PC-9 (cell line): ENCODE measurements at regions not wholly inside any gene's neighbourhood (a gene's known extent, or its start where the extent isn't known, plus 50 kb on each side); places are given as distances from the start of the nearest gene placed in this dataset.
A peak's percentile ranks its signal among the peaks of the same experiment; 100 is the strongest.

ENCODE experiments used
- BruUV-seq: library from RNA; stranded (reverse); fragments of 400-500 nt; replicated peaks from 2 replicates; lab custom pipeline; 2021; lab: Mats Ljungman, UMichigan
- CTCF ChIA-PET: fragments of 300-600 bp; sonication (Branson Sonifier 250); formaldehyde crosslinking; loops from one replicate; lab custom pipeline; 2022; ENCODE audit warnings: antibody characterized with exemption; lab: Charles Lee
- POLR2A ChIA-PET: fragments of 300-600 bp; sonication (Branson Sonifier 250); formaldehyde crosslinking; loops from one replicate; lab custom pipeline; 2022; ENCODE audit warnings: antibody characterized with exemption; ENCODE audit not compliant: unreplicated experiment; lab: Charles Lee
- DNase-seq, 2 experiments: peaks; one replicate each; pipeline versions ENCODE4 v3.0.0 to v3.0.0-alpha.2; 2015 to 2022; ENCODE audit warnings: mixed read lengths in 1 of 2
- H2AFZ ChIP-seq: fragments of 200-600 bp; sonication (generic); 2 replicates; pipeline ENCODE4 v1.8.1; 2017; ENCODE audit warnings: antibody characterized with exemption
- H3F3A ChIP-seq: fragments of 200-600 bp; sonication (generic); 2 replicates; pipeline ENCODE4 v1.8.1; 2017; ENCODE audit warnings: antibody characterized with exemption, mild to moderate bottlenecking, low read depth; ENCODE audit not compliant: insufficient read depth
- H3K27ac ChIP-seq: fragments of 200-600 bp; sonication (generic); 2 replicates; pipeline ENCODE4 v1.6.1; 2016; ENCODE audit warnings: mixed run types
- H3K27me3 ChIP-seq: fragments of 200-600 bp; sonication (generic); 2 replicates; pipeline ENCODE4 v1.6.1; 2016; ENCODE audit warnings: low read depth, mixed run types; ENCODE audit not compliant: insufficient read depth
- H3K36me3 ChIP-seq: fragments of 200-600 bp; sonication (generic); 2 replicates; pipeline ENCODE4 v1.6.1; 2016; ENCODE audit warnings: low read depth, mixed run types
- H3K4me1 ChIP-seq: fragments of 200-600 bp; sonication (generic); replicated peaks from 2 replicates; pipeline ENCODE4 v1.6.1; 2016; ENCODE audit warnings: mixed run types; ENCODE audit not compliant: insufficient read depth
- H3K4me2 ChIP-seq: fragments of 200-600 bp; sonication (generic); 2 replicates; pipeline ENCODE4 v1.6.1; 2017; ENCODE audit warnings: mixed run types
- H3K4me3 ChIP-seq: fragments of 200-600 bp; sonication (generic); 2 replicates; pipeline ENCODE4 v1.6.1; 2016; ENCODE audit warnings: mixed run types
- H3K79me2 ChIP-seq: fragments of 200-600 bp; sonication (generic); 2 replicates; pipeline ENCODE4 v1.6.1; 2017; ENCODE audit warnings: low read depth, mixed run types
- H3K9me2 ChIP-seq: fragments of 200-600 bp; sonication (generic); 2 replicates; pipeline ENCODE4 v1.8.1; 2017; ENCODE audit warnings: mild to moderate bottlenecking; ENCODE audit not compliant: insufficient read depth
- H3K9me3 ChIP-seq: fragments of 200-600 bp; sonication (generic); 2 replicates; pipeline ENCODE4 v1.8.1; 2016; ENCODE audit warnings: low read depth; ENCODE audit not compliant: insufficient read depth
- H4K20me1 ChIP-seq: fragments of 200-600 bp; sonication (generic); 2 replicates; pipeline ENCODE4 v1.8.1; 2017; ENCODE audit not compliant: insufficient read depth
- EZH2 ChIP-seq: fragments of 200-600 bp; sonication (generic); IDR thresholded peaks from 2 replicates; pipeline ENCODE4 v1.8.0; 2017; ENCODE audit warnings: antibody characterized with exemption, low read depth
- intact Hi-C: fragments of 100-400 bp; cut with micrococcal nuclease; formaldehyde crosslinking; loops from one replicate; pipeline ENCODE4 v1.10.0; 2022; ENCODE audit not compliant: unreplicated experiment
- TF ChIP-seq, protein P1 (sequence below): fragments of 200-600 bp; sonication (generic); conservative IDR thresholded peaks from 2 replicates; pipeline ENCODE4 v1.6.1; 2017; ENCODE audit warnings: mixed run types, antibody characterized with exemption, mild to moderate bottlenecking, moderate library complexity

- Histone ChIP-seq H3K4me1 (no peaks in the 10 kb centered on the region), H3K4me3 (no peak overlapping the region), H3K9me3 (no peaks in the 10 kb centered on the region), H3K27ac (no peak overlapping the region), H3K4me2 (no peak overlapping the region), H4K20me1 (no peaks in the 10 kb centered on the region), H3K9me2 (peaks cover 6% of the 10 kb centered on the region; the same call in 1 of the 2 replicates), H3F3A (no peaks in the 10 kb centered on the region), H3K79me2 (no peaks in the 10 kb centered on the region), H3K27me3 (no peaks in the 10 kb centered on the region), H3K36me3 (no peaks in the 10 kb centered on the region), H2AFZ (no peak overlapping the region)
- ChIA-PET POLR2A (no interaction called here), CTCF (interaction anchor here (0.6 kb wide), 1 partner anchor 173 kb away, joined by 3 read pairs; no protein-coding TSS in a partner anchor)
- BruUV-seq: no TSS peak
- DNase-seq: no peak
- TF ChIP-seq, protein P1, sequence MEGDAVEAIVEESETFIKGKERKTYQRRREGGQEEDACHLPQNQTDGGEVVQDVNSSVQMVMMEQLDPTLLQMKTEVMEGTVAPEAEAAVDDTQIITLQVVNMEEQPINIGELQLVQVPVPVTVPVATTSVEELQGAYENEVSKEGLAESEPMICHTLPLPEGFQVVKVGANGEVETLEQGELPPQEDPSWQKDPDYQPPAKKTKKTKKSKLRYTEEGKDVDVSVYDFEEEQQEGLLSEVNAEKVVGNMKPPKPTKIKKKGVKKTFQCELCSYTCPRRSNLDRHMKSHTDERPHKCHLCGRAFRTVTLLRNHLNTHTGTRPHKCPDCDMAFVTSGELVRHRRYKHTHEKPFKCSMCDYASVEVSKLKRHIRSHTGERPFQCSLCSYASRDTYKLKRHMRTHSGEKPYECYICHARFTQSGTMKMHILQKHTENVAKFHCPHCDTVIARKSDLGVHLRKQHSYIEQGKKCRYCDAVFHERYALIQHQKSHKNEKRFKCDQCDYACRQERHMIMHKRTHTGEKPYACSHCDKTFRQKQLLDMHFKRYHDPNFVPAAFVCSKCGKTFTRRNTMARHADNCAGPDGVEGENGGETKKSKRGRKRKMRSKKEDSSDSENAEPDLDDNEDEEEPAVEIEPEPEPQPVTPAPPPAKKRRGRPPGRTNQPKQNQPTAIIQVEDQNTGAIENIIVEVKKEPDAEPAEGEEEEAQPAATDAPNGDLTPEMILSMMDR: peak; percentile 72
- no peak for TF ChIP-seq EZH2
- intact Hi-C loops: no loop called here
Observed at GRCh38 chr2:179354739-179355537, 90.3 kb upstream of the SESTD1 start.

DNA sequence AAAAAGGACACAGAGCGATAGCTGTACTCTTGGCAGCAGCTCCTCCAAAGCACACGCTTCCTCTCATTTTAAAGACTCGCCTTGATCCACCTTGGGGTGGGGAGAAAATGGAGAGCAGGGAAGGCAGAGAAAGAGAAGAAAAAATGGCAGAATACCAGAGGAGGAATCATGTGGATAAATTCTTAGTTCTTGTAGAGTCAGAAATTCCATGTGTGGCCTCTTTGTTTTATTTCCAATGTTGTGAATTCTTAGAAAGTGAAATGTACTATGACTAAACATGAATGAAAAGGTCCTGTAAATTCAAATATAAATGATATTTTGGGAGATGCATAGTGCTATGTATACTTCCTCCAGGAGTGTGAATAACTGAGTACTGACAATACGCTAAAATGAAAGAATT lies 89.7 kb upstream of the SESTD1 start:
- no peaks in the 10 kb centered on the region for H3K4me1 ChIP-seq
- TF ChIP-seq EZH2: no peak
- TF ChIP-seq, protein P1: no peak
- no peak overlapping the region for H3K27ac ChIP-seq
- no TSS peak for BruUV-seq
- H3F3A ChIP-seq: no peaks in the 10 kb centered on the region
- ChIA-PET CTCF (interaction anchor here (0.6 kb wide), 1 partner anchor 172 kb away, joined by 3 read pairs; no protein-coding TSS in a partner anchor), POLR2A (no interaction called here)
- no peaks in the 10 kb centered on the region for H3K27me3 ChIP-seq
- H2AFZ ChIP-seq: no peak overlapping the region
- H3K4me2 ChIP-seq: no peak overlapping the region
- no peak overlapping the region for H3K4me3 ChIP-seq
- H3K79me2 ChIP-seq: no peaks in the 10 kb centered on the region
- no peaks in the 10 kb centered on the region for H3K9me3 ChIP-seq
- H4K20me1 ChIP-seq: no peaks in the 10 kb centered on the region
- H3K9me2 ChIP-seq: peaks cover 5% of the 10 kb centered on the region; the same call in 1 of the 2 replicates
- DNase-seq: no peak
- no peaks in the 10 kb centered on the region for H3K36me3 ChIP-seq
- intact Hi-C loops: no loop called here

GRCh38 chr2:179352181-179352580 lies 87.5 kb upstream of the SESTD1 start:
- Histone ChIP-seq H3K9me3 (no peaks in the 10 kb centered on the region), H3K36me3 (no peaks in the 10 kb centered on the region), H4K20me1 (no peaks in the 10 kb centered on the region), H3K27me3 (no peaks in the 10 kb centered on the region), H3F3A (no peaks in the 10 kb centered on the region), H3K9me2 (no peaks in the 10 kb centered on the region), H3K4me3 (no peak overlapping the region), H3K4me1 (no peaks in the 10 kb centered on the region), H3K27ac (no peak overlapping the region), H2AFZ (peak overlapping the region; percentile 11; the same call in 1 of the 2 replicates), H3K4me2 (no peak overlapping the region), H3K79me2 (no peaks in the 10 kb centered on the region)
- no TSS peak for BruUV-seq
- CTCF ChIA-PET: no interaction called here
- DNase-seq: no peak
- POLR2A ChIA-PET: no interaction called here
- no peak for TF ChIP-seq EZH2
- TF ChIP-seq, protein P1: no peak
- intact Hi-C loops: no loop called here
